Liver (tissue), 7 donors: ENCODE measurements at regions not wholly inside any gene's neighbourhood (a gene's known extent, or its start where the extent isn't known, plus 50 kb on each side); places are given as distances from the start of the nearest gene placed in this dataset.

Experiments used
- DNase-seq: peaks from one replicate; pipeline ENCODE4 v3.0.0-alpha.2; 2017; ENCODE audit warnings: low spot score
- H3K27ac ChIP-seq, 2 donors: one replicate each; pipeline ENCODE4 v1.7.0; 2013; ENCODE audit warnings: inconsistent platforms in 2 of 2, low read length in 2 of 2, control low read depth in 1 of 2, low read depth in 1 of 2, mild to moderate bottlenecking in 1 of 2
- H3K27me3 ChIP-seq, 4 donors: one replicate each; pipeline versions ENCODE4 v1.6.1 to v1.7.0; 2013; ENCODE audit warnings: low read length in 3 of 4, inconsistent platforms in 1 of 4, mild to moderate bottlenecking in 1 of 4, moderate library complexity in 1 of 4; ENCODE audit not compliant: control insufficient read depth in 4 of 4, insufficient read depth in 4 of 4
- H3K36me3 ChIP-seq, 4 donors: one replicate each; pipeline versions ENCODE4 v1.6.1 to v1.7.0; 2013; ENCODE audit warnings: low read length in 3 of 4, mild to moderate bottlenecking in 3 of 4, low read depth in 1 of 4, moderate library complexity in 1 of 4; ENCODE audit not compliant: control insufficient read depth in 4 of 4, insufficient read depth in 3 of 4
- H3K4me1 ChIP-seq, 4 donors: one replicate each; pipeline versions ENCODE4 v1.6.1 to v1.7.0; 2013; ENCODE audit warnings: low read length in 3 of 4, mild to moderate bottlenecking in 3 of 4, moderate library complexity in 1 of 4; ENCODE audit not compliant: control insufficient read depth in 4 of 4, insufficient read depth in 4 of 4
- H3K4me3 ChIP-seq, 3 donors: one replicate each; pipeline versions ENCODE4 v1.6.1 to v1.7.0; 2013; ENCODE audit warnings: low read length in 3 of 3, control low read depth in 1 of 3, low read depth in 1 of 3, mild to moderate bottlenecking in 1 of 3
- H3K9ac ChIP-seq, 2 donors: one replicate each; pipeline ENCODE4 v1.7.0; 2013; ENCODE audit warnings: low read length in 2 of 2, mild to moderate bottlenecking in 2 of 2, moderate library complexity in 2 of 2, control low read depth in 1 of 2, low read depth in 1 of 2
- H3K9me3 ChIP-seq, 4 donors: one replicate each; pipeline versions ENCODE4 v1.6.1 to v1.7.0; 2013; ENCODE audit warnings: low read length in 3 of 4; ENCODE audit not compliant: control insufficient read depth in 4 of 4
- FOXA1 ChIP-seq: IDR thresholded peaks from 2 replicates; pipeline ENCODE4 v1.6.1; 2016; ENCODE audit warnings: antibody characterized with exemption
- FOXA2 ChIP-seq: IDR thresholded peaks from 2 replicates; pipeline ENCODE4 v1.6.1; 2016; ENCODE audit warnings: antibody characterized with exemption
- GABPA ChIP-seq, 2 donors: IDR thresholded peaks in 1 of 2; conservative IDR thresholded peaks in 1 of 2; 2 replicates each; pipeline ENCODE4 v1.6.1; 2016; ENCODE audit warnings: antibody characterized with exemption in 2 of 2, mild to moderate bottlenecking in 1 of 2, moderate library complexity in 1 of 2
- HNF4G ChIP-seq: IDR thresholded peaks from 2 replicates; pipeline ENCODE4 v1.6.1; 2016; ENCODE audit warnings: antibody characterized with exemption
- JUND ChIP-seq, 2 donors: IDR thresholded peaks; 2 replicates each; pipeline ENCODE4 v1.6.1; 2016; ENCODE audit warnings: antibody characterized with exemption in 2 of 2
- NR2F2 ChIP-seq: IDR thresholded peaks from 2 replicates; pipeline ENCODE4 v1.6.1; 2016; ENCODE audit warnings: antibody characterized with exemption
- RAD21 ChIP-seq, 2 donors: IDR thresholded peaks; 2 replicates each; pipeline ENCODE4 v1.6.1; 2016; ENCODE audit warnings: antibody characterized with exemption in 2 of 2, mild to moderate bottlenecking in 2 of 2
- SP1 ChIP-seq: IDR thresholded peaks from 2 replicates; pipeline ENCODE4 v1.6.1; 2018; ENCODE audit warnings: antibody characterized with exemption, mild to moderate bottlenecking
- TAF1 ChIP-seq: conservative IDR thresholded peaks from 2 replicates; pipeline ENCODE4 v1.6.1; 2016; ENCODE audit warnings: antibody characterized with exemption, mild to moderate bottlenecking
- WGBS: extraction: QIAGEN DNeasy Blood & Tissue Kit; methylation state at CpG from one replicate; pipeline ENCODE4 v1.1.7; 2013; 5-methylcytosine and 5-hydroxymethylcytosine counted together
- TF ChIP-seq, protein P1 (sequence below): IDR thresholded peaks from 2 replicates; pipeline ENCODE4 v1.6.1; 2016; ENCODE audit warnings: antibody characterized with exemption
- TF ChIP-seq, protein P2 (sequence below): IDR thresholded peaks from 2 replicates; pipeline ENCODE4 v1.6.1; 2016; ENCODE audit warnings: antibody characterized with exemption
- TF ChIP-seq, protein P3 (sequence below): IDR thresholded peaks from 2 replicates; pipeline ENCODE4 v1.6.1; 2016; ENCODE audit warnings: antibody characterized with exemption, mild to moderate bottlenecking
- donor health status: healthy.
- donor health status: healthy.
- donor health status: healthy.
- donor health status: healthy.

DNA sequence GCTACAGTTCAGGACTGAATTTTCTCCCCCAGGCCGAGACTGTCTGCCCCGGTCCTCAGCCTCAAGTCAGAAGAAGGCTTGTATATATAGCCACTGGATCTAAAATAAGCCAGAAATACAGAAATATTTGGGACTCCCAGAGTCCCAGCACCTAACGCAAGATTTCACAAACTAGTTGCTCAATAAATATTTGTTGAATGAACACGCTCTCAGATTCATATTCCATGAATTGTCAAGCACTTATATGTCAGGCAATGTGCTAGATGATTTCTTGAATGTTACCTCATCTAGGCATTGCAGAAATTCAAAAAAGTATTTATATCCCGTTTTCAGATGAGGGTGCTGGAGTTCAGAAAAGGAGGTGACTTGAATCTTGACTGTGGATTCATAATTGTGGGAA lies 163.7 kb upstream of the KLHL29 start:
- no peaks in the 10 kb centered on the region for H3K9me3 ChIP-seq
- H3K27ac ChIP-seq, result no peak overlapping the region
- H3K4me1 ChIP-seq, result peaks cover 0 to 1% (median 0%) of the 10 kb centered on the region in 4 donors
- H3K9ac ChIP-seq, result no peak overlapping the region
- no peak overlapping the region for H3K4me3 ChIP-seq
- H3K36me3 ChIP-seq, result no peaks in the 10 kb centered on the region
- no peaks in the 10 kb centered on the region for H3K27me3 ChIP-seq
- no peak for DNase-seq
- no peak for TF ChIP-seq RAD21 (IDR thresholded peaks at IDR 0.05)
- 83% methylated on average over 5 of the region's 5 CpGs for WGBS

DNA sequence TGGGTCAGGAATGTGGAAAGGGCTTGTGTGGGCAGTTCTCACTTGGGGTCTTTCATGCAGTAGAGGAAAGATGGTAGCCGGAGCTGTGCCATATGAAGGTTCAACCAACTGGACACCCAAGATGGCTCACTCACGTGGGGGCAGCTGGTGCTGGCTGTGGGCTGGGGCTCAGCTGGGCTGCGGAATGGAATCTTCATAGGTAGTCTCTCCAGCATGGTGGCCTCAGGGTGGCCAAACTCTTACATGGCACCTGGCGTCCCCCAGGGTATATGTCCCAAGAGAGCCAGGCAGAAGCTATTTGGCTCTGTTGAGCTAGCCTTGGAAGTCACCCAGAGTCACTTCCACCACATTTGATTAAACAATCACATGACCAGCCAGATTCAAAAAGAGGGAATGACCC lies 163.1 kb upstream of the KLHL29 start:
- 93% methylated on average over 4 of the region's 4 CpGs for WGBS
- H3K4me1 ChIP-seq, result peaks cover 0 to 1% (median 0%) of the 10 kb centered on the region in 4 donors
- H3K27ac ChIP-seq, result no peak overlapping the region

DNA sequence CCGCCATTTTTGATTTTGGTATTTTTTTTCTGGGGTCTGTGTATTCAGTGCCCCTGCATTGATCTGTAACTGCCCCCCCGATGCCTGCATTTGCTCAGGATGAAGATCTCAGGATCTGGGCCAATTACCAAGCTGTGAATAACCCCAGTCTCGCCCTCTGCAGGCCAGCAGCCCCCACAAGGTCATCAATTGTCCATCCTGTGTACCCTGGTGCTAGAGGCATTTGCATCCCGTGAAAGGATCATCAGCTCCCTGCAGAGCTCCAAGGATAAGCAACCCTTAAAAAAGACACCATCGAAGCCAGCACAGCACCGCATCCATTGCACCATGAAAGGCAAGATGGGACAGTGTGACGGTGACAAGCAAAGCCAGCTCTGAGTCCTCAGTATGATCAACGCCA lies 154.1 kb upstream of the KLHL29 start:
- H3K9me3 ChIP-seq, result no peaks in the 10 kb centered on the region
- no peaks in the 10 kb centered on the region for H3K36me3 ChIP-seq
- TF ChIP-seq JUND (IDR thresholded peaks at IDR 0.05), result no peak
- no peak overlapping the region for H3K27ac ChIP-seq
- DNase-seq, result no peak
- H3K9ac ChIP-seq, result no peak overlapping the region
- no peak overlapping the region for H3K4me3 ChIP-seq
- H3K4me1 ChIP-seq, result no peaks in the 10 kb centered on the region
- no peaks in the 10 kb centered on the region for H3K27me3 ChIP-seq
- 79% methylated on average over 8 of the region's 8 CpGs for WGBS

More for the DNA sequence above, 163.1 kb upstream of the KLHL29 start:
- Histone ChIP-seq H3K9ac (no peak overlapping the region), H3K36me3 (no peaks in the 10 kb centered on the region), H3K9me3 (no peaks in the 10 kb centered on the region), H3K4me3 (no peak overlapping the region), H3K27me3 (no peaks in the 10 kb centered on the region)
- TF ChIP-seq TAF1 (no peak), FOXA2 (no peak), FOXA1 (no peak), RAD21 (IDR thresholded peaks at IDR 0.05) (no peak), HNF4G (no peak), NR2F2 (no peak), GABPA (IDR thresholded peaks at IDR 0.05 in 1 of 2, conservative IDR thresholded peaks at IDR 0.05 in 1 of 2) (no peak), SP1 (no peak)
- TF ChIP-seq, protein P1, sequence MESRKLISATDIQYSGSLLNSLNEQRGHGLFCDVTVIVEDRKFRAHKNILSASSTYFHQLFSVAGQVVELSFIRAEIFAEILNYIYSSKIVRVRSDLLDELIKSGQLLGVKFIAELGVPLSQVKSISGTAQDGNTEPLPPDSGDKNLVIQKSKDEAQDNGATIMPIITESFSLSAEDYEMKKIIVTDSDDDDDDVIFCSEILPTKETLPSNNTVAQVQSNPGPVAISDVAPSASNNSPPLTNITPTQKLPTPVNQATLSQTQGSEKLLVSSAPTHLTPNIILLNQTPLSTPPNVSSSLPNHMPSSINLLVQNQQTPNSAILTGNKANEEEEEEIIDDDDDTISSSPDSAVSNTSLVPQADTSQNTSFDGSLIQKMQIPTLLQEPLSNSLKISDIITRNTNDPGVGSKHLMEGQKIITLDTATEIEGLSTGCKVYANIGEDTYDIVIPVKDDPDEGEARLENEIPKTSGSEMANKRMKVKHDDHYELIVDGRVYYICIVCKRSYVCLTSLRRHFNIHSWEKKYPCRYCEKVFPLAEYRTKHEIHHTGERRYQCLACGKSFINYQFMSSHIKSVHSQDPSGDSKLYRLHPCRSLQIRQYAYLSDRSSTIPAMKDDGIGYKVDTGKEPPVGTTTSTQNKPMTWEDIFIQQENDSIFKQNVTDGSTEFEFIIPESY, result no peak
- TF ChIP-seq, protein P2, sequence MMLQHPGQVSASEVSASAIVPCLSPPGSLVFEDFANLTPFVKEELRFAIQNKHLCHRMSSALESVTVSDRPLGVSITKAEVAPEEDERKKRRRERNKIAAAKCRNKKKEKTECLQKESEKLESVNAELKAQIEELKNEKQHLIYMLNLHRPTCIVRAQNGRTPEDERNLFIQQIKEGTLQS, result no peak
- DNase-seq, result no peak

DNA sequence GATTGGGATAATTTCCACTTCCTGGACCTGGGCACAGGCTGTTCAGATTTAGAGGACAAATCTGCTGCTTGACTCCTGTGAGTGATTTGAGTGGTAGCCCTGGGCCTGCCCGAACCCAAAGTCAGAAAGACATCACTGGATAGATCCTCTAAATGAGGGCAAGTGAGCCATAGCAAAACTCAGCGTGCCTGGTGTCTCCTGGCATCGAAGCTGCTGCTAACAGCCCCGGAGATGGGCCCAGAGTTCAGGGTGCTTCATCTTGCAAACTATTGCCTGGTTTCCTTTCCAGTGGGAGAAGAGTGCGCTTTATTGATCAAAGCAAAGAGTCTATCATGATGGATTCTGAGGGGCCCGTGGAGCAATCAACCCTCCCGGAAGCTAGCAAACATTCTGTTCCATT lies 153.1 kb upstream of the KLHL29 start:
- 93% methylated on average over 7 of the region's 7 CpGs for WGBS
- Histone ChIP-seq H3K9ac (no peak overlapping the region), H3K4me1 (no peaks in the 10 kb centered on the region), H3K36me3 (no peaks in the 10 kb centered on the region), H3K4me3 (no peak overlapping the region), H3K9me3 (no peaks in the 10 kb centered on the region), H3K27me3 (no peaks in the 10 kb centered on the region), H3K27ac (no peak overlapping the region)
- no peak for DNase-seq
- TF ChIP-seq TAF1 (no peak), FOXA2 (no peak), SP1 (no peak)
- TF ChIP-seq, protein P3, sequence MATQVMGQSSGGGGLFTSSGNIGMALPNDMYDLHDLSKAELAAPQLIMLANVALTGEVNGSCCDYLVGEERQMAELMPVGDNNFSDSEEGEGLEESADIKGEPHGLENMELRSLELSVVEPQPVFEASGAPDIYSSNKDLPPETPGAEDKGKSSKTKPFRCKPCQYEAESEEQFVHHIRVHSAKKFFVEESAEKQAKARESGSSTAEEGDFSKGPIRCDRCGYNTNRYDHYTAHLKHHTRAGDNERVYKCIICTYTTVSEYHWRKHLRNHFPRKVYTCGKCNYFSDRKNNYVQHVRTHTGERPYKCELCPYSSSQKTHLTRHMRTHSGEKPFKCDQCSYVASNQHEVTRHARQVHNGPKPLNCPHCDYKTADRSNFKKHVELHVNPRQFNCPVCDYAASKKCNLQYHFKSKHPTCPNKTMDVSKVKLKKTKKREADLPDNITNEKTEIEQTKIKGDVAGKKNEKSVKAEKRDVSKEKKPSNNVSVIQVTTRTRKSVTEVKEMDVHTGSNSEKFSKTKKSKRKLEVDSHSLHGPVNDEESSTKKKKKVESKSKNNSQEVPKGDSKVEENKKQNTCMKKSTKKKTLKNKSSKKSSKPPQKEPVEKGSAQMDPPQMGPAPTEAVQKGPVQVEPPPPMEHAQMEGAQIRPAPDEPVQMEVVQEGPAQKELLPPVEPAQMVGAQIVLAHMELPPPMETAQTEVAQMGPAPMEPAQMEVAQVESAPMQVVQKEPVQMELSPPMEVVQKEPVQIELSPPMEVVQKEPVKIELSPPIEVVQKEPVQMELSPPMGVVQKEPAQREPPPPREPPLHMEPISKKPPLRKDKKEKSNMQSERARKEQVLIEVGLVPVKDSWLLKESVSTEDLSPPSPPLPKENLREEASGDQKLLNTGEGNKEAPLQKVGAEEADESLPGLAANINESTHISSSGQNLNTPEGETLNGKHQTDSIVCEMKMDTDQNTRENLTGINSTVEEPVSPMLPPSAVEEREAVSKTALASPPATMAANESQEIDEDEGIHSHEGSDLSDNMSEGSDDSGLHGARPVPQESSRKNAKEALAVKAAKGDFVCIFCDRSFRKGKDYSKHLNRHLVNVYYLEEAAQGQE, result no peak
